Gastrocnemius medialis (tissue), 4 donors: ENCODE measurements at regions not wholly inside any gene's neighbourhood (a gene's known extent, or its start where the extent isn't known, plus 50 kb on each side); places are given as distances from the start of the nearest gene placed in this dataset.
"Not testable (repeated sequence)": the region's sequence is repeated elsewhere in the genome, so short reads cannot be mapped to it uniquely, and the experiment has no call there.

Experiments used
- ATAC-seq, 2 donors: fragments of 150-250 bp; one replicate each; pipeline ENCODE4 v1.9.1; 2016
- DNase-seq, 2 donors: peaks; one replicate each; pipeline ENCODE4 v3.0.0-alpha.2; 2019
- H3K27ac ChIP-seq, 4 donors: fragments of 200-600 bp; sonication (generic); 1 replicate in 1 of 4; 2 replicates in 3 of 4; pipeline ENCODE4 v1.5.1; 2016 to 2018; ENCODE audit warnings: mild to moderate bottlenecking in 2 of 4, moderate library complexity in 1 of 4
- H3K27me3 ChIP-seq, 3 donors: fragments of 200-600 bp; sonication (generic) in 2 of 3; 1 replicate in 1 of 3; 2 replicates in 2 of 3; pipeline versions ENCODE4 v1.5.1 to v1.6.0; 2016 to 2019; ENCODE audit warnings: mild to moderate bottlenecking in 1 of 3, moderate library complexity in 1 of 3
- H3K36me3 ChIP-seq, 2 donors: fragments of 200-600 bp; sonication (generic) in 1 of 2; one replicate each; pipeline ENCODE4 v1.5.1; 2017 to 2018
- H3K4me1 ChIP-seq, 2 donors: fragments of 200-600 bp; sonication (generic) in 1 of 2; one replicate each; pipeline ENCODE4 v1.5.1; 2016 to 2017; ENCODE audit warnings: mild to moderate bottlenecking in 2 of 2
- H3K4me3 ChIP-seq, 4 donors: fragments of 200-600 bp; sonication (generic) in 3 of 4; 1 replicate in 1 of 4; 2 replicates in 3 of 4; pipeline ENCODE4 v1.5.1; 2016 to 2019; ENCODE audit warnings: mild to moderate bottlenecking in 2 of 4
- H3K9me3 ChIP-seq, 3 donors: fragments of 200-600 bp; sonication (generic) in 2 of 3; 1 replicate in 1 of 3; 2 replicates in 2 of 3; pipeline ENCODE4 v1.5.1; 2016 to 2019
- POLR2A ChIP-seq, 2 donors: fragments of 450-650 bp; IDR thresholded peaks; one replicate each; pipeline ENCODE4 v1.6.1; 2017; ENCODE audit warnings: antibody characterized with exemption in 2 of 2, mild to moderate bottlenecking in 2 of 2, moderate library complexity in 2 of 2
- in situ Hi-C, 4 donors: fragments of 200-750 bp; cut with MboI; loops; one replicate each; pipeline versions ENCODE4 v1.15.0 to v1.8.0; 2017; ENCODE audit warnings: low sequenced_read_pairs in 4 of 4
- intact Hi-C: fragments of 100-400 bp; cut with DNase I; formaldehyde crosslinking; loops from one replicate; pipeline ENCODE4 v1.15.1; 2023; ENCODE audit warnings: low total_unique reads
- TF ChIP-seq, protein P1 (sequence below), 5 experiments: fragments of 450-650 bp in 3 of 5; fragments of 200-600 bp in 2 of 5; sonication (generic) in 2 of 5; IDR thresholded peaks in 4 of 5; conservative IDR thresholded peaks in 1 of 5; 1 replicate in 4 of 5; 2 replicates in 1 of 5; pipeline ENCODE4 v1.5.1; 2016 to 2019; ENCODE audit warnings: antibody characterized with exemption in 5 of 5, mild to moderate bottlenecking in 3 of 5, moderate library complexity in 3 of 5

DNA sequence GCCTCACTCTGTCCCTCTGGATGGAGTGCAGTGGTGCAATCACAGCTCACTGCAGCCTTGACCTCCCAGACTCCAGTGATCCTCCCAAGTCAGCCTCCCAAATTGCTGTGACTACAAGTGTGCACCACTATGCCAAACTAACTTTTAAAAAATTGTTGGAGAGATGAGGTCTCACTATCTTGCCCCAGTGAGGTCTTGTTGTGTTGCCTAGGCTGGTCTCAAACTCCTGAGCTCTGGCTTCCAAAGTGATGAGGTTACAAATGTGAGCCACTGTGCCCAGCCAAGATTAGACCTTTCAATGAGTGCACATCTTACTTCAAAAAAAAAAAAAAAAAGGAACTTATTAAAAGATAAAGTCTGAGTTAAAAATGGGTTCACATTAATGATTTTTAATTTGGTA lies 1838.1 kb upstream of the DEFB115 start:
- no peak for TF ChIP-seq POLR2A (IDR thresholded peaks at IDR 0.05)
- TF ChIP-seq, protein P1, sequence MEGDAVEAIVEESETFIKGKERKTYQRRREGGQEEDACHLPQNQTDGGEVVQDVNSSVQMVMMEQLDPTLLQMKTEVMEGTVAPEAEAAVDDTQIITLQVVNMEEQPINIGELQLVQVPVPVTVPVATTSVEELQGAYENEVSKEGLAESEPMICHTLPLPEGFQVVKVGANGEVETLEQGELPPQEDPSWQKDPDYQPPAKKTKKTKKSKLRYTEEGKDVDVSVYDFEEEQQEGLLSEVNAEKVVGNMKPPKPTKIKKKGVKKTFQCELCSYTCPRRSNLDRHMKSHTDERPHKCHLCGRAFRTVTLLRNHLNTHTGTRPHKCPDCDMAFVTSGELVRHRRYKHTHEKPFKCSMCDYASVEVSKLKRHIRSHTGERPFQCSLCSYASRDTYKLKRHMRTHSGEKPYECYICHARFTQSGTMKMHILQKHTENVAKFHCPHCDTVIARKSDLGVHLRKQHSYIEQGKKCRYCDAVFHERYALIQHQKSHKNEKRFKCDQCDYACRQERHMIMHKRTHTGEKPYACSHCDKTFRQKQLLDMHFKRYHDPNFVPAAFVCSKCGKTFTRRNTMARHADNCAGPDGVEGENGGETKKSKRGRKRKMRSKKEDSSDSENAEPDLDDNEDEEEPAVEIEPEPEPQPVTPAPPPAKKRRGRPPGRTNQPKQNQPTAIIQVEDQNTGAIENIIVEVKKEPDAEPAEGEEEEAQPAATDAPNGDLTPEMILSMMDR (IDR thresholded peaks at IDR 0.05 in 4 of 5, conservative IDR thresholded peaks at IDR 0.05 in 1 of 5) = no peak
- H3K9me3 ChIP-seq = no peaks in the 10 kb centered on the region
- intact Hi-C loops (no loop called here), in situ Hi-C loops (no loop called here)
- DNase-seq (no peak), ATAC-seq (no peak)
- no peak overlapping the region for H3K27ac ChIP-seq
- H3K27me3 ChIP-seq = peaks cover 0 to 10% (median 0%) of the 10 kb centered on the region in 3 donors
- no peak overlapping the region for H3K4me3 ChIP-seq
- no peaks in the 10 kb centered on the region for H3K36me3 ChIP-seq
- no peaks in the 10 kb centered on the region for H3K4me1 ChIP-seq

DNA sequence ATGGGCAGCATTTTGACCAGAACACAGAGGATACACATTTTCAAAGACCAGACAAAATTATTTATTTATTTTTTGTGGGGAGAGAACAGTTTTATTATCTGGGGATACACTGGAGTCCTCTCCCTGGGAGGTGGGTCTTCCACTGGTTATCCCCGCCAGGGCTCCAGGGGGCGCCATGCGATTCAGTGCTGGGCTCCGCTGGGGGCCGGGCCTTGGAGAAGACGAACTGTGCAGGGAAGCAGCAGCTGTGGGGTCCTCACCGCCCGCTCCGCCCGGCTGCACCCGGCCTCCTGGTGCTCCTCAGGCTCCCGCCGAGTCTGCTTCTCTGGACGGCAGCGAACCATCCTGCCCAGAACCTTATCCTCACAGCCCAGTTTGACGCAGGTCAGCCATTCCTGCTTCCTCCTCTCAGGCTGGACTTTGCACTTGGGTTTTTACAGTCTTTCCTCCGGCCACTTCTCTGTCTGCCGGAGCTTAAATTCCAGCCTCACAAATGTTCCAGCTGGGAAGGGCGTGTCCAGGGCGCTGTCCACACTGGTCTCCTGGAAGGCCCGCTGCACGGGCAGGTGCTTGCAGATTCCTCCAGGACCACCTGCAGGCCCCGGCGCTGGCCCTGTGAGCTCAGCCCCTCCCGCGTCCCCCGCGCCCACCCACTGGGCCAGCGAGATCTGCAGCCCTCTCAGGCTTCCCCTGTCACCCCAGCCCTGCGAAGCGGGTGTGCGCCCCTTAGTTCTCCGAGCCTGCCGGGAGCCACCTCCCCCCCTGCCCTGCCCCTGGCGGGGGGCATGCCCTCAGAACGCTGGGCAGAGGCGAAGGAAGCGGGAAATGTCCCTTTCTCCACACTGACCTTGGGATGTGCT lies 1830.0 kb upstream of the DEFB115 start:
- ATAC-seq (no peak), DNase-seq (no peak)
- Histone ChIP-seq H3K27me3 (peaks cover 0 to 50% (median 0%) of the 10 kb centered on the region in 3 donors), H3K4me3 (no peak overlapping the region), H3K36me3 (no peaks in the 10 kb centered on the region), H3K4me1 (no peaks in the 10 kb centered on the region), H3K9me3 (no peaks in the 10 kb centered on the region), H3K27ac (no peak overlapping the region)
- TF ChIP-seq, protein P1 (IDR thresholded peaks at IDR 0.05 in 4 of 5, conservative IDR thresholded peaks at IDR 0.05 in 1 of 5) = no peak
- no peak for TF ChIP-seq POLR2A (IDR thresholded peaks at IDR 0.05)
- in situ Hi-C loops (no loop called here), intact Hi-C loops (no loop called here)

DNA sequence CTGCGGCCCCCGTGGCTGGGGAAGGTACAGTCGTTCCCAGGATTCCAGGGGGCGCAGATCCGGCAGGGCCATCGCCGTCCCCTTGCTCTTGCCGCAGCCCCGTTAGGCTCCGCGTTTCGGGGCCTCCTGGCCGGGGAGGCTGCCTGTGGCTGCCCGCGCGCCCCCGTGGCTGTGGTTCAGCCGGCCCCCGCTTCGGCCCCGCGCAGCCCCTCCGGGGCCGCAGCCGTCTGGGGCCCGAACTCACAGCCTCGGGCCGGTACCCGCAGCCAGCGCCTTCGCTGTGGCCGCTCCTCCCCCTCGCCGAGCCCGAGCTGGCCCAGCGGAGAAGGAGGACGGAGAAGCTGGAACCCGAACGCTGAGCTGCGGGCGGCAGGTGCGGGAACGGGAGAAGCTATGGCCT lies 1826.9 kb upstream of the DEFB115 start:
- no peak for DNase-seq
- in situ Hi-C loops (no loop called here), intact Hi-C loops (no loop called here)
- Histone ChIP-seq H3K27me3 (peaks cover 0 to 38% (median 0%) of the 10 kb centered on the region in 3 donors), H3K4me1 (no peaks in the 10 kb centered on the region), H3K9me3 (no peaks in the 10 kb centered on the region), H3K27ac (no peak overlapping the region), H3K36me3 (no peaks in the 10 kb centered on the region), H3K4me3 (no peak overlapping the region)
- no peak for ATAC-seq
- no peak for TF ChIP-seq POLR2A (IDR thresholded peaks at IDR 0.05)
- TF ChIP-seq, protein P1 (IDR thresholded peaks at IDR 0.05 in 4 of 5, conservative IDR thresholded peaks at IDR 0.05 in 1 of 5) = no peak

DNA sequence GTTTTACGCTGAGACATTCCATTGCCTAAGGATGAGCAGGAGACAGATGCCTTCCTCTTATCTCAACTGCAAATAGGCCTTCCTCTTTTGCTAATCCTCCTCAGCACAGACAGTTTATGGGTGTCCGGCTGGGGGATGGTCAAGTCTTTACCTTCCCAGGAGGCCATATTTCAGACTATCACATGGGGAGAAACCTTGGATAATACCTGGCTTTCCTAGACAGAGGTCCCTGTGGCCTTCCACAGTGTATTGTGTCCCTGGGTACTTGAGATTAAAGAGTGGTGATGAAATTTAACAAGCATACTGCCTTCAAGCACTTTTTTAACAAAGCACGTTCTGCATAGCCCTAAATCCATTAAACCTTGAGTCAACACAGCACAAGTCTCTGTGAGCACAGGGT lies 1816.7 kb upstream of the DEFB115 start:
- H3K36me3 ChIP-seq, in situ Hi-C loops, intact Hi-C loops, H3K4me3 ChIP-seq, H3K27me3 ChIP-seq, DNase-seq, H3K4me1 ChIP-seq, H3K9me3 ChIP-seq, ATAC-seq, H3K27ac ChIP-seq: not testable (repeated sequence)

DNA sequence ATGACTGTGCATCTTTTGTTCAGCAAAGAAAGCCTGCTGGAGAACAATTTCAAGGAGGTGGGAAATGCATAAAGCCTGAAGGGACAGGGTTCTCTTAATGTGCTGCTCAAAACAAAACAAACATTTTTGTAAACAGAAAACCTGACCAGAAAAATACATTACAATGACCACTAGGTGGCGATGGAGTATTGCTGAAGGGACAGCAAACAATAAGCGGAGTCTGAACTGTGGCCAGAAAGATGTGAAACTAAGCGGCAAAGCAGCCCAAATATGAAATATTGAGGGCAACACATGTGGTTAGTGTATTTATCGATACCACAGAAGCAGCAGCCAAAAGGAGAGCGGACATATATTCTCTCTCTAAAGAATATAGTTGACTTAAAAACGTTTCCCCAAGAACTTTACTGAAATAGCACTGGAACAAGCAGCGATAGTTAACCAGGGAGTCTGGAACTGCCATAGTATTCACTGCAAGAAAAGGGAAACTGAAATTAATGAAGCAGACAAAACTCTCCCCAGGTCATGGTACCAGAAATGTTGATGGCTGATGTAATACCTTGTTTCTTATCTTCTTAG lies 1814.2 kb upstream of the DEFB115 start:
- ATAC-seq, intact Hi-C loops, H3K27me3 ChIP-seq, H3K4me1 ChIP-seq, H3K9me3 ChIP-seq, H3K36me3 ChIP-seq, in situ Hi-C loops, H3K27ac ChIP-seq: not testable (repeated sequence)
- TF ChIP-seq, protein P1 (IDR thresholded peaks at IDR 0.05 in 4 of 5, conservative IDR thresholded peaks at IDR 0.05 in 1 of 5) = peak in 4 of 5 experiments; percentile 32 to 69 (median 50)
- DNase-seq = peak in 1 of 2 donors; percentile 14
- peak overlapping the region in 2 of 4 donors; percentile 41 to 45 for H3K4me3 ChIP-seq
